ENCODE measurements at regions not wholly inside any gene's neighbourhood (a gene's known extent, or its start where the extent isn't known, plus 50 kb on each side); places are given as distances from the start of the nearest gene placed in this dataset.
"Not testable (repeated sequence)": the region's sequence is repeated elsewhere in the genome, so short reads cannot be mapped to it uniquely, and the experiment has no call there.

GRCh38 chr1:185538309-185538898, 195.8 kb upstream of the HMCN1 start:
- DNase-seq: not testable (repeated sequence)

- DNase-seq: no peak
These were observed 196.6 kb upstream of the HMCN1 start for GRCh38 chr1:185537596-185537995.

GRCh38 chr1:185536165-185536920, 197.8 kb upstream of the HMCN1 start:
- DNase-seq: no peak

GRCh38 chr1:185535621-185536020, 198.6 kb upstream of the HMCN1 start:
- no peak for DNase-seq

GRCh38 chr1:185534801-185535200, 199.4 kb upstream of the HMCN1 start:
- DNase-seq: peak; percentile 100

GRCh38 chr1:185533596-185533995, 200.6 kb upstream of the HMCN1 start:
- DNase-seq: peak; percentile 46

- no peak for DNase-seq
These were observed 201.3 kb upstream of the HMCN1 start for GRCh38 chr1:185532856-185533255.

GRCh38 chr1:185531838-185532237, 202.4 kb upstream of the HMCN1 start:
- no peak for DNase-seq

- no peak for DNase-seq
These were observed 204.0 kb upstream of the HMCN1 start for GRCh38 chr1:185530215-185530614.

- DNase-seq: no peak
These were observed 204.5 kb upstream of the HMCN1 start for GRCh38 chr1:185529673-185530072.

GRCh38 chr1:185528084-185528676, 206.0 kb upstream of the HMCN1 start:
- no peak for DNase-seq

GRCh38 chr1:185526344-185527307, 207.6 kb upstream of the HMCN1 start:
- no peak for DNase-seq

GRCh38 chr1:185520188-185520920, 203.3 kb upstream of the IVNS1ABP start:
- no peak for DNase-seq

- DNase-seq: no peak
These were observed 200.9 kb upstream of the IVNS1ABP start for GRCh38 chr1:185517808-185518419.

GRCh38 chr1:185517301-185517700, 200.3 kb upstream of the IVNS1ABP start:
- DNase-seq: not testable (repeated sequence)

GRCh38 chr1:185515696-185516095, 198.7 kb upstream of the IVNS1ABP start:
- DNase-seq: no peak

GRCh38 chr1:185514311-185514710, 197.3 kb upstream of the IVNS1ABP start:
- no peak for DNase-seq

- no peak for DNase-seq
These were observed 195.4 kb upstream of the IVNS1ABP start for GRCh38 chr1:185512442-185512841.

- DNase-seq: no peak
These were observed 184.1 kb upstream of the IVNS1ABP start for GRCh38 chr1:185501099-185501498.

- no peak for DNase-seq
These were observed 183.1 kb upstream of the IVNS1ABP start for GRCh38 chr1:185500001-185500626.

GRCh38 chr1:185498207-185498606, 181.2 kb upstream of the IVNS1ABP start:
- DNase-seq: no peak

Data from DMS153 (cell line).